Ishikawa (cell line): ENCODE measurements at regions not wholly inside any gene's neighbourhood (a gene's known extent, or its start where the extent isn't known, plus 50 kb on each side); places are given as distances from the start of the nearest gene placed in this dataset.

Experiments used
- CEBPB ChIP-seq: IDR thresholded peaks from 2 replicates; pipeline ENCODE4 v1.6.1; 2012
- EP300 ChIP-seq: IDR thresholded peaks from 2 replicates; pipeline ENCODE4 v1.6.1; 2012; ENCODE audit warnings: borderline replicate concordance
- MAX ChIP-seq: IDR thresholded peaks from 2 replicates; pipeline ENCODE4 v1.6.1; 2012
- REST ChIP-seq: IDR thresholded peaks from 2 replicates; pipeline ENCODE4 v1.6.1; 2012; ENCODE audit warnings: low read depth, mild to moderate bottlenecking
- ZBTB7A ChIP-seq: IDR thresholded peaks from 2 replicates; pipeline ENCODE4 v1.6.1; 2012; ENCODE audit warnings: low read depth

- TF ChIP-seq EP300 (no peak), REST (no peak), ZBTB7A (no peak), MAX (no peak), CEBPB (no peak)
Measured at GRCh38 chr13:44857736-44858135, 131.5 kb downstream of the NUFIP1 start.
